GM12864 (cell line): ENCODE measurements at regions not wholly inside any gene's neighbourhood (a gene's known extent, or its start where the extent isn't known, plus 50 kb on each side); places are given as distances from the start of the nearest gene placed in this dataset.
"Not testable (repeated sequence)": the region's sequence is repeated elsewhere in the genome, so short reads cannot be mapped to it uniquely, and the experiment has no call there.

Source experiments
- DNase-seq: peaks from one replicate; pipeline ENCODE4 v3.0.0-alpha.2; 2011; ENCODE audit warnings: low read depth
- H3K4me3 ChIP-seq: 2 replicates; pipeline ENCODE4 v1.5.1; 2011; ENCODE audit warnings: mild to moderate bottlenecking, low read depth, low read length, control low read depth
- CTCF ChIP-seq: IDR thresholded peaks from 2 replicates; pipeline ENCODE4 v1.5.1; 2011; ENCODE audit warnings: low read depth, mild to moderate bottlenecking, moderate library complexity, low read length, control low read depth, inconsistent platforms; ENCODE audit errors: missing control alignments

- H3K4me3 ChIP-seq: no peak overlapping the region
- DNase-seq: no peak
- TF ChIP-seq CTCF: no peak
Measured at GRCh38 chr9:85469041-85469440, 272.7 kb downstream of the AGTPBP1 start.

- DNase-seq: no peak
- H3K4me3 ChIP-seq: no peak overlapping the region
- TF ChIP-seq CTCF: no peak
Measured at GRCh38 chr9:85466834-85467233, 274.9 kb downstream of the AGTPBP1 start.

- DNase-seq, H3K4me3 ChIP-seq: not testable (repeated sequence)
Measured at GRCh38 chr9:85458114-85458864, 283.5 kb downstream of the AGTPBP1 start.

- H3K4me3 ChIP-seq: no peak overlapping the region
- no peak for TF ChIP-seq CTCF
- DNase-seq: no peak
Measured at GRCh38 chr9:85453850-85454249, 287.9 kb downstream of the AGTPBP1 start.

- no peak for DNase-seq
- no peak overlapping the region for H3K4me3 ChIP-seq
Measured at GRCh38 chr9:85452841-85453240, 288.9 kb downstream of the AGTPBP1 start.

GRCh38 chr9:85451680-85452079 is 290.1 kb downstream of the AGTPBP1 start:
- no peak for DNase-seq
- no peak for TF ChIP-seq CTCF
- H3K4me3 ChIP-seq: no peak overlapping the region

More at GRCh38 chr9:85452841-85453240, 288.9 kb downstream of the AGTPBP1 start:
- TF ChIP-seq CTCF: no peak

GRCh38 chr9:85445887-85446286 is 295.9 kb downstream of the AGTPBP1 start:
- TF ChIP-seq CTCF: no peak
- no peak overlapping the region for H3K4me3 ChIP-seq
- DNase-seq: no peak
